Omental fat pad (tissue), 3 donors: ENCODE measurements at regions not wholly inside any gene's neighbourhood (a gene's known extent, or its start where the extent isn't known, plus 50 kb on each side); places are given as distances from the start of the nearest gene placed in this dataset.

Experiments used
- ATAC-seq: fragments of 150-250 bp; one replicate; pipeline ENCODE4 v1.9.1; 2016; ENCODE audit warnings: mild to moderate bottlenecking, moderate library complexity; ENCODE audit not compliant: low FRiP score
- DNase-seq: peaks from one replicate; pipeline ENCODE4 v3.0.0-alpha.2; 2019; ENCODE audit warnings: low spot score
- TF ChIP-seq, protein P1 (sequence below), 3 donors: fragments of 450-650 bp; IDR thresholded peaks; one replicate each; pipeline ENCODE4 v1.5.1; 2016 to 2017; ENCODE audit warnings: antibody characterized with exemption in 3 of 3, mild to moderate bottlenecking in 3 of 3, moderate library complexity in 2 of 3

DNA sequence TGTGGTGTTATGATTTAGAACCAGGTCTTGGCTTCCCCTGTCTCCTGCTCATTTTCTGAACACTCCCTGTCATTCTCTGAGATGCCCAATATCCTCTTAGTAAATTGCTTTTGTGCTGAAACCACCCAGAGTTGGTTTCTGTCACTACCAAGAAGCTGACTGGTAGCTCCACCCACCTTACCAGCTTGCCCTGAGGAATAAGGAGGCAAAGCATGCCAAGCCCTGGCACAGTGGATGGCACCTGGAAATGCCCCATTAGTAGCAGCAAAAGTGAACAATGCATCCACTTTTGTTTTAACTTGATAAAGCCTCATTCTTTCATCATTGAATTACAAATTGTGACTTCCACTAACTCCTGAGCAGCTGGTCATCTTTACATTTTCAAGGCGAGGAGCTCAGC, 157.7 kb downstream of the CDC5L start:
- TF ChIP-seq, protein P1, sequence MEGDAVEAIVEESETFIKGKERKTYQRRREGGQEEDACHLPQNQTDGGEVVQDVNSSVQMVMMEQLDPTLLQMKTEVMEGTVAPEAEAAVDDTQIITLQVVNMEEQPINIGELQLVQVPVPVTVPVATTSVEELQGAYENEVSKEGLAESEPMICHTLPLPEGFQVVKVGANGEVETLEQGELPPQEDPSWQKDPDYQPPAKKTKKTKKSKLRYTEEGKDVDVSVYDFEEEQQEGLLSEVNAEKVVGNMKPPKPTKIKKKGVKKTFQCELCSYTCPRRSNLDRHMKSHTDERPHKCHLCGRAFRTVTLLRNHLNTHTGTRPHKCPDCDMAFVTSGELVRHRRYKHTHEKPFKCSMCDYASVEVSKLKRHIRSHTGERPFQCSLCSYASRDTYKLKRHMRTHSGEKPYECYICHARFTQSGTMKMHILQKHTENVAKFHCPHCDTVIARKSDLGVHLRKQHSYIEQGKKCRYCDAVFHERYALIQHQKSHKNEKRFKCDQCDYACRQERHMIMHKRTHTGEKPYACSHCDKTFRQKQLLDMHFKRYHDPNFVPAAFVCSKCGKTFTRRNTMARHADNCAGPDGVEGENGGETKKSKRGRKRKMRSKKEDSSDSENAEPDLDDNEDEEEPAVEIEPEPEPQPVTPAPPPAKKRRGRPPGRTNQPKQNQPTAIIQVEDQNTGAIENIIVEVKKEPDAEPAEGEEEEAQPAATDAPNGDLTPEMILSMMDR (IDR thresholded peaks at IDR 0.05) = no peak

DNA sequence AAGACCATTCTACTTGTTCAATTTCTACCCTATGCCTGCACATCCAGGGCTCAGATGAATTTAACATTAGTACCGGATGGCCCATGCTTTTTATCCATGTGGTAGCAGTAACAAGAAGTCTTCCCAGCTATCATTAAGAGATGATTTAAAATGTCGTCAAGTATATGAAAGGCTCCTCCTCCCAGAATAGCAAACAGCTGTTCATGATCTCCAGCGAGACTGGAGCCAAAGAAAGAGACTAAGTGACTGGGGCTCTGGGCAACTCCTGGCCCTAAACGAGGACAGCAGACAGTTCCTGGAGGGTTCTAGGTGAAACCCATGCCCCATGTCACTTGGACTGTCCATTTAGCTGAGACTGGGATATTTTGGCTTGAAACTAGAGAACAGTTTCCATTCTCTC, 160.8 kb downstream of the CDC5L start:
- ATAC-seq = no peak
- no peak for DNase-seq
- TF ChIP-seq, protein P1 (IDR thresholded peaks at IDR 0.05) = no peak

More for the DNA sequence above, 157.7 kb downstream of the CDC5L start:
- ATAC-seq (no peak), DNase-seq (no peak)

DNA sequence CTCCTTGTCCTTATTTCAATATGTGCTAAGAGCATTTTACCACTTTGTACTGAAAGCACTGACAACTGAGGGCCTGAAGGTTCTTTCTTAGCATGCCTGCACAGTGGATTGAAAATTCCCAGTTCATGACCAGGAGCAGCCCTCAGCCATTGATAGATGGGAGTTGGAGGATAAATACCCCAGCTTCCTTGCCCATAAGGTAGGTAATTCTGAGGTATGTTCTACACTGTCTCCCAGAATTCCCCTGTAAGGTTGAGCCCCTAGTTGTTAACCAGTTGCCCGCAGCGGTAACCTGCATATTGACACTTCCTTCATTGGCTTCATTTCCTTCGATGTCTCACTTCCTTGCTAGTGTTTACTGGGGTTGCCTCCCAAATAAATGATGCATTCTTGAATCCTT, 162.0 kb downstream of the CDC5L start:
- no peak for DNase-seq

DNA sequence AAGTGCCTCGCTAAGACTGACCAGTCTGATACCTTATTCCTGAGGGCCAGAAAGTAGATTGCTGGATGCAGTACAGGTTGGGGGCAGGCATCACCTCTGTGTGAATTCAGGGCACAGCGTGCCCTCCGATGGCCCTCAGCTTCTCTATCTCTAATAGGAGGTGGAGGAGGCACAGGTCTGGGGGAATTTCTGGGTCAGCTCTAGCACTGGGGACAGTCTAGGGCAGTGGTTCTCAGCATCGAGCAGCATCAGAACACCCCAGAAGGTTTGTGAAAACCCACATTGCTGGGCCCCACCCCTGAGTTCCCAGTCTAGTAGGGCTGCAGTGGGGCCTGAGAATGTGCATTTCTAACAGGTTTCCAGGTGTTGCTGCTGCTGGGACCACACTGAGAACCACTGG, 166.7 kb downstream of the CDC5L start:
- TF ChIP-seq, protein P1 (IDR thresholded peaks at IDR 0.05) = no peak

More for the DNA sequence above, 162.0 kb downstream of the CDC5L start:
- no peak for ATAC-seq
- TF ChIP-seq, protein P1 (IDR thresholded peaks at IDR 0.05) = no peak

DNA sequence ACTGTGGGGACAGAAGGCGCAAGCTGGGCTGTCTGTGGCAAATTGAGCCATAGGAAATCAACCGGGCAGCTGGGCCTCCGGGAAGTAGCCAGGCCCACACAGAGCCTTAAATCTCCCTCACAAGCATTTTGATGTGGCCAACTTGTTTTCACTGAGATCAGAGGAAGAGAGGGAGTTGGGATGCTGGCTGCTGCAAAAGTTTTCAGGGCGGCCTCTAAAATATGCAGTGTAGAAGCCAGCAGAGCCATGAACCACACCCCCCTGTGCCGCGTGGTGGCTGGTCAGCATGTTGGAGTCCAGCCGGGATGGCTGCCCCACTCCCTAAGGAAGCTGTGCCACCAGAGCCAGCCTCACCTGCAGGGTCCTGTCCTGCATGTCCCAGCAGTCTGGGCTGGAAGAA, 167.4 kb downstream of the CDC5L start:
- ATAC-seq (no peak), DNase-seq (no peak)
- TF ChIP-seq, protein P1 (IDR thresholded peaks at IDR 0.05) = no peak

More for the DNA sequence above, 166.7 kb downstream of the CDC5L start:
- no peak for DNase-seq
- ATAC-seq = no peak

DNA sequence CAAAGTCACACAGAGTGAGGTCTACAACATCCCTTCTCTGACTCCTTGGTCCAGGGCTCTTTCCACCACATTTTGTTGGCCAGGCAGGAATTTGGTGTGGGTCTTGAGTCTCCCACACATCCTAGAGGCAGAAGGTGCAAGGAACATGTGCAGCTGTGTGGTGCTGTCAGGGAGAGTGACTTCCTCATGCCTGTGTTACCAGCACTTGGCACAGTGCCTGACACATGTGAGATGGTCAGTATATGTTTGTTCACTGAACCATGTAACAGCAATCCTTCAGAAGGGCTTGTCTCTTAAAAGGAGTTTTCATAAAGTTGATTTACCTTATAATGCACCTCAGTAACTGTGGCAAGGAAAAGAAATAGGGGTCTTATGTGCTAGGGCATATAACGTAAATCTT, 168.5 kb downstream of the CDC5L start:
- DNase-seq (no peak), ATAC-seq (no peak)

More for the DNA sequence above, 168.5 kb downstream of the CDC5L start:
- TF ChIP-seq, protein P1 (IDR thresholded peaks at IDR 0.05) = no peak
